ENCODE measurements at regions not wholly inside any gene's neighbourhood (a gene's known extent, or its start where the extent isn't known, plus 50 kb on each side); places are given as distances from the start of the nearest gene placed in this dataset.

- TF ChIP-seq POLR2A (IDR thresholded peaks at IDR 0.05) (no peak), CTCF (IDR thresholded peaks at IDR 0.05) (no peak), POLR2AphosphoS5 (IDR thresholded peaks at IDR 0.05) (no peak)
Observed at GRCh38 chr18:64653068-64653467, 504.2 kb upstream of the LINC00305 start.
